Suppressor macrophage (primary cell): ENCODE measurements at regions not wholly inside any gene's neighbourhood (a gene's known extent, or its start where the extent isn't known, plus 50 kb on each side); places are given as distances from the start of the nearest gene placed in this dataset.

Experiments used
- DNase-seq, 4 experiments: peaks; one replicate each; pipeline ENCODE4 v3.0.0-alpha.2; 2020 to 2022

GRCh38 chr6:21999012-21999528, 297.8 kb downstream of the PRL start:
- DNase-seq: no peak

GRCh38 chr6:21999741-22000140, 297.1 kb downstream of the PRL start:
- DNase-seq: no peak

- DNase-seq: no peak
These were observed 295.3 kb downstream of the PRL start for GRCh38 chr6:22001396-22002027.

DNA sequence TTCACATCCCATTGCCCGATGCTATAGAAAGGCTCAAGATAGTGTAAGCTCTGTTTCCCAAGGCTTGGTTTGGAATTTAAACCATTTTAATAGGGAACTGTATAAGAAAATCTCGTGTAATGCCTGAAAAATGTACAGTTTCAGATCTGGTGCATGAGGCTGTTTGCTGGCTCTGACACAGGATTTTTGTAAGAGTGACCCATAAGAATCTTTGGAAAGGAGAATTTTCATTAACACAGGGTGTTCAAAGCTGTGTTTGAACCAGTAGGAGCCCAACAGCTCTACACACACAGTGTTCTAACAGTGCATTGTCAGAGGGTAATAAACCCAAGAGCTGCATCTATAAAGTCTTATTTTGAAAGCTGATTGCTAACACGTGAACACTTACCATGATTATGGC, 293.5 kb downstream of the PRL start:
- DNase-seq: no peak

DNA sequence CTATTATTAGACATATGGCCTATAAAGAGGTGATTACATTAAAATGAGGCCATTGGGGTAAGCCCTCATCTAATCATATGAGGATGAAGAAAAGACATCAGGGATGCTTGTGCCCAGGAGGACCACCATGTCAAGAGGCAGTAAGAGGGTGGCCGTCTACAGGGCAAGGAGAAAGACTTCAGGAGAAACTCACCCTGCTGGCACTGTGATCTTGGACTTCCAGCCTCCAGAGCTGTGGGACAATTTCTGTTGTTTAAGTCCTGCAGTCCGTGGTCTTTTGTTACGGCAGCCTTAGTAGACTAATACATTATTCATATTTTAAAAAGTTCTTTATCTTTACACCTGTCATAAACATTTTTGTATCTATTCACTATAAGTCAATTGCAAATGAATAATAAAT, 290.0 kb downstream of the PRL start:
- no peak for DNase-seq

- no peak for DNase-seq
These were observed 289.4 kb downstream of the PRL start for GRCh38 chr6:22007469-22007868.

GRCh38 chr6:22008248-22008836, 288.5 kb downstream of the PRL start:
- DNase-seq: no peak

- no peak for DNase-seq
These were observed 286.7 kb downstream of the PRL start for GRCh38 chr6:22010102-22010501.

DNA sequence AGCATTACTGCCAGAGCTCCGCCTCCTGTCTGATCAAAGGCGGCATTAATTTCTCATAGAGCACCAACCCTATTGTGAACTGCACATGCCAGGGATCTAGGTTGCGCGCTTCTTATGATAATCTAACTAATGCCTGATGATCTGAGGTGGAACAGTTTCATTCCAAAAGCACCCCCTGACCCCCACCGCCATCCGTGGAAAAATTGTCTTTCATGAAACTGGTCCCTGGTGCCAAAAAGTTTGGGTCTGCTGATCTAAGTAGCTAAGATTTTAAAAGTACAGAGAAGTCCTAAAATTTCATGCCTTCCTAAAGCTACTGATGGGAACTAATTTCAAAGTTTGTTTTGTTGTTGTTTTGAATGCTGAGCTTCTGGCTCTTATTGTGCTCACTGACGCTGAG, 281.6 kb downstream of the PRL start:
- no peak for DNase-seq

- DNase-seq: no peak
These were observed 280.9 kb downstream of the PRL start for GRCh38 chr6:22015944-22016343.

DNA sequence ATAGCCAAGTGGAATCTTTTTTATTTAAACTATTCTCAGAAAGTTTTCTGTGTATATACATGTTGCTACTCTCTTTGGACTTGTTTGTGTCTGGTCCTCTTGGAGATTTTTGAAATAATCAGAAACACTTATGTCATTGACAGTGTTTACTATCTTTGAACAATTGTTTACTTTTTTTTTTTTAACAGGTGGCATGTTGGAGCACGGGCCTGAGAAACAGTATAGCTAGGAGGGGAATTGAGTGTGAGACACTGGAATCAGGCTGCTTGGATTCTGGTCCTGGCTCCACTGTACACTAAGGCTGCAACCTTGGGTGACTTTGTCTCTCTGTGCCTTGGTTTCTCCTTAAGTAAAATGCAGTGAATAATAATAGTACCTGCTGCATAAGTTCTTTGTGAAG, 279.6 kb downstream of the PRL start:
- no peak for DNase-seq

DNA sequence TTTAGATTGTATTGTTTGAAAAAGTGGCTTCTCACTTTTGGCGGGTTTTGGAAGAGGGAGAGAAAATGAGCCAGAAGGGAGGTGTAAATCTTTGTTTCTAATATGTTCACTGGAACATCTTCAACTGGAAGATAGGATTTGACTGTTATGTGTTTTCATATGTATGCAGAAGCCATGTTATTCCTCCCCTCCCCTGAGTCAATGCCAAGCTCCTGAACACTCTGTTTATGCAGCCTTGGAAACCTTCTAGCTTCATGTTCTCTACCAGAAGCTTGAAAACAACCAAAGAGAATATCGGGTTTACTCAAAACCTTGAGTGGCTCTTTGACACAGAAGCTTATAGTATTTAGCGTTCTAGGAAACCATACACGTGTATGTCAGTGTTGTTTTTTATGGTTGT, 279.1 kb downstream of the PRL start:
- no peak for DNase-seq

- DNase-seq: peak in 3 of 4 experiments; percentile 11 to 33 (median 29)
These were observed 277.0 kb downstream of the PRL start for GRCh38 chr6:22019857-22020256.

DNA sequence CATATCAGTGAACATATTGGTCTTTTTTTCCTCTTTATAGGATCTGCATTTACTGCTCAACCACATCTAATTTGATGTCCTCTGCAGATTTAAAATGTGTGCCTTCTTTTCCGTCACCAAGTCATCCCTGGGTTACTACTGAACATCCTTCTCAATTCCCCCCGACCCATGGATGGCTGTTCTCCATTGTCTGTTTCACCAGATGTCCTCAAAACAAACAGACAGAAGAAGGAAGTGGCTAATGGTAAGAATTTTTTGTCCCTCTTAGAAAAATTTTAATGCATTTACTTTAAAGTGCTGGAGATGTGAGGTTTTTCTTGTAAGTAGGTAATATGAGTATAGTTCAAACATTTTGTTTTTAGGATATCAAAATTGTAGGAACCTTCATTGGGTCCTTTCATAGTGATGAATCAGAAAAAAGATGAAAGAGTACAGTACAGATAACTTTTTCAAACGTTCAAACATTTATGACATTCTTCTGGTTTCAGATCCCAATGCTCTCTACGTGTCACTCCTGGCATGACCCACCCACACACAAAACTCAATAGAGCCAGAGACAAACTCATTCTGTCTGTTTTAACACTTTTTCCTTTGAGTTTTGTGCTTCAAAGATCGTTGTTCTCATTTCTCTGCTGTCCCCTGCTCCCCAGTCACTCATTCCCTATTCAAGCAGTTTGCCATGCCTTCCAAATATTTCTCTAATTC, 276.4 kb downstream of the PRL start:
- DNase-seq: peak in 3 of 4 experiments; percentile 8 to 33 (median 28)

DNA sequence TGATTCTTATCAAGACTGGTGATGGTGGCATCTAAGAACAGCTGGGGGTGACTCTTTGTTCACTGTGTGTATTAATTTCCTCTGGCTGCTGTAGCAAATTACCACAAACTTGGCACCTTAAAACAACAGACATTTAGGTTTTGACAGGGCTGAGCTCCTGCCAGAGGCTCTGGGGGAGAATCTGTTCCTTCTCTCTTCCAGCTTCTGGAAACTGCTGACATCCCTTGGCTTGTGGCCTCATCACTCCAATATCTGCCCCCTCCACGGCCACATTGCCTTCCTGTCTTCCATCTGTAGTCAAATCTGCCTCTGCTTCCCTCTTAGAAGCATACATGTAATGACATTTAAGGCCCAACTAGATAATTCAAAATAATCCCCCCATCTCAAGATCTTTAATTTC, 274.9 kb downstream of the PRL start:
- DNase-seq: no peak

- DNase-seq: no peak
These were observed 272.9 kb downstream of the PRL start for GRCh38 chr6:22023937-22024336.

- peak; percentile 21 to 64 (median 45) for DNase-seq
These were observed 271.8 kb downstream of the PRL start for GRCh38 chr6:22024973-22025467.

DNA sequence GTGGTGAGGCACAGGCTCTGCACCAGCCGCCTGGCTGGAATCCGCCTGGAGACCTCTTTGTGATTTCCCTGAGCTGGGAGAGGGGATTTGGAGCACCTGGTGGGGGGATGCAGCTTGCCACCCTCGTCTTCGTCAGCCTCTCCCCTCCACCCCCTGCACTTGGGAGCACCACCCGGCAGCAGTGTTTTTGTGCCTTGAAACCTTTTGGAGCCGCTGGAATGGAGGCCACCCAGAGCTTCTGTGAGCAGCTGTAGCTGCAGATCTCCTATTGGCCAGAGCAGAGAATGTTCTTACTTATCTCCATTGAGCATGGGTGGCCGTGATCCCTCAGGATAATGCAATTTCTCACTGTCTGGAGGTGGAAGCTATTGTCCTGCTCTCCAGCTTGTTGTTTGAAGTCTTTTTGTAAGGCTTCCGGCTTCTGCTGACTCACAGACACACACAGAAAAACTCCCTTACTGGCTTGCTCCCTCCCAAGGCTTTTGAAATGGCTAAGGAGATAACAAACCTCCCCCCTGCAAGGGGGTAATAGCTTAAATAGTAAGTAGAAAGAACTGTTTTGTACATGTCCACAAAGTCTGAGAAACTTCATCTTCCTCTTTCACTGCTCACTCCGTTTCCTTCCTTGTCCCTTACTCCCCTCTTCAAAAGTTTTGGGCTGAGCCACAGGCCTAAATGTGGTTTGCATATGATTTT, 271.2 kb downstream of the PRL start:
- DNase-seq: peak; percentile 45 to 74 (median 72)

GRCh38 chr6:22026164-22026678, 270.6 kb downstream of the PRL start:
- DNase-seq: no peak

- DNase-seq: no peak
These were observed 269.7 kb downstream of the PRL start for GRCh38 chr6:22027040-22027725.

DNA sequence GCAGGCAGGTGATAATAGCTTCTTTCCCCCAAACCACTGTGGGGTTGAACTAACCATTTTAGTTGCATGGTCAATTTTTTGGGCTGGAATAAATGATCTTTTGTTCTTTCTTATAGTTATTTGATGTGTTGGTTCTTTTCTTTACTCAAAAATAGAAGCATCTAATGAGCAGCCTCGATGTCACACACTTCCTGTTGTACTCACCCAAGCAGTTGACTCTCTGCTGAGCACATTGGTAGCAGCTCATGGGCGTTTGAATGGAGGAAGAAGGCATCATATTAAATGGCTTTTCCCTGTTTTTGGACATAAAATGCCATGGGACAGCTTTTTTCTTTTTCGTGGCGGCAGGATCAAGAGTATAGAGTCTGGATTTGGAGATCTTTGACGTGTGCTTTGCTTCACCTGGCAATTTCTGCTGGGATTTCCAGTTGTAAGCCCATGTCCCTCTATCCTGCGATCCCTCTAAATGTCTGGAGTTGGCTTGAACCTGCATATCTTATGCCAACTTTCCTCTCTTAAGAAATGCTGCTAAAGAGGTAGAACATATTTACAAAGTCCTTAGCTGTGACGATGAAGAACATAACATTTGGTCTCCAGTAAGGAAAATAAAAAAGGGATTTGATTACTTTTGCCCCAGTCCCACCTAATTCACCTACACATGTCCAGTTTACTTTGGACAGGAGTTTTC, 268.3 kb downstream of the PRL start:
- DNase-seq: peak; percentile 12 to 55 (median 40)

DNA sequence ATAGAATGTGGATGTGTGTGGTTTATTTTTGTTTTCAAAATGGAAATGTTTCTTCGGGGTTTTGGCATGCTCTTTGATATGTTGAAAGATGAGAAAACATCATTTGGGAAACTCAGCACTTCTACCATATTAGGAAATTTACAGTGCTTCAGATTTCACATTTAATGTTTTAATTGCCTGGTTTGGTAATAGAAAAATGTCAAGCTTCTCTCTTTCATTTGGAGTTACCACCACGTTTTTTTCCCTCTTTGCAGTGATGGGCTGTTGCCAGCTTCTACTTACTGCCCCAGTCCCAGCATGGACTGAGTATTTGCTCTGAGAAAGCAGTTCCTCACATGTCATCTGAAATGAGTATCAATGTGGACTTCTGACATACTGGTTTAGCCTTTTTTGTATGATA, 267.7 kb downstream of the PRL start:
- no peak for DNase-seq
